Naive thymus-derived CD4-positive, alpha-beta T cell (primary cell): ENCODE measurements at regions not wholly inside any gene's neighbourhood (a gene's known extent, or its start where the extent isn't known, plus 50 kb on each side); places are given as distances from the start of the nearest gene placed in this dataset.
"Not testable (repeated sequence)": the region's sequence is repeated elsewhere in the genome, so short reads cannot be mapped to it uniquely, and the experiment has no call there.

Experiments used
- ATAC-seq: fragments of 150-1000 bp; cut with Tn5 transposase; 2 replicates; pipeline ENCODE4 v1.10.0; 2021; ENCODE audit warnings: mild to moderate bottlenecking, moderate library complexity
- CTCF ChIA-PET: fragments of 350-600 bp; sonication (Branson Sonifier 250); formaldehyde crosslinking; loops from one replicate; lab custom pipeline; 2021; ENCODE audit warnings: antibody characterized with exemption; lab: Charles Lee
- POLR2A ChIA-PET: fragments of 350-600 bp; sonication (Branson Sonifier 250); formaldehyde crosslinking; loops from one replicate; lab custom pipeline; 2021; ENCODE audit warnings: antibody characterized with exemption, inconsistent platforms; lab: Charles Lee
- DNase-seq, 9 donors: peaks; one replicate each; pipeline versions ENCODE4 v3.0.0 to v3.0.0-alpha.2; 2020 to 2022; ENCODE audit warnings: mixed read lengths in 1 of 9
- H3K27ac ChIP-seq: one replicate; pipeline ENCODE4 v1.7.0; 2013; ENCODE audit warnings: mild to moderate bottlenecking, low read depth, low read length, moderate library complexity
- H3K27me3 ChIP-seq, 2 donors: one replicate each; pipeline ENCODE4 v1.7.0; 2013; ENCODE audit warnings: low read length in 2 of 2, mild to moderate bottlenecking in 2 of 2, moderate library complexity in 2 of 2; ENCODE audit not compliant: control insufficient read depth in 2 of 2, insufficient read depth in 2 of 2
- H3K36me3 ChIP-seq, 3 experiments: 1 replicate in 2 of 3; 2 replicates in 1 of 3; pipeline ENCODE4 v1.7.0; 2013; ENCODE audit warnings: low read length in 3 of 3, mild to moderate bottlenecking in 3 of 3, moderate library complexity in 1 of 3; ENCODE audit not compliant: insufficient read depth in 3 of 3, control insufficient read depth in 2 of 3
- H3K4me1 ChIP-seq, 2 donors: one replicate each; pipeline ENCODE4 v1.7.0; 2013; ENCODE audit warnings: low read length in 2 of 2, mild to moderate bottlenecking in 2 of 2, moderate library complexity in 1 of 2; ENCODE audit not compliant: control insufficient read depth in 2 of 2, insufficient read depth in 2 of 2
- H3K4me3 ChIP-seq: 2 replicates; pipeline ENCODE4 v1.7.0; 2013; ENCODE audit warnings: mild to moderate bottlenecking, low read length
- H3K9me3 ChIP-seq, 3 experiments: 1 replicate in 2 of 3; 2 replicates in 1 of 3; pipeline ENCODE4 v1.7.0; 2013; ENCODE audit warnings: low read length in 3 of 3; ENCODE audit not compliant: control insufficient read depth in 2 of 3
- H3K27ac Mint-ChIP-seq, 9 donors: one replicate each; pipeline ENCODE4 v1.8.0; 2020 to 2022; ENCODE audit warnings: mixed read lengths in 9 of 9, mild to moderate bottlenecking in 8 of 9, moderate library complexity in 5 of 9, inconsistent platforms in 2 of 9
- H3K27me3 Mint-ChIP-seq, 5 donors: one replicate each; pipeline ENCODE4 v1.8.0; 2021 to 2022; ENCODE audit warnings: mixed read lengths in 5 of 5, mild to moderate bottlenecking in 1 of 5
- H3K36me3 Mint-ChIP-seq, 5 donors: one replicate each; pipeline ENCODE4 v1.8.0; 2020 to 2022; ENCODE audit warnings: mixed read lengths in 5 of 5, mild to moderate bottlenecking in 3 of 5, inconsistent platforms in 1 of 5
- H3K4me1 Mint-ChIP-seq, 7 donors: one replicate each; pipeline ENCODE4 v1.8.0; 2020 to 2022; ENCODE audit warnings: mixed read lengths in 7 of 7, mild to moderate bottlenecking in 3 of 7, inconsistent platforms in 1 of 7
- H3K4me3 Mint-ChIP-seq, 10 donors: one replicate each; pipeline ENCODE4 v1.8.0; 2020 to 2022; ENCODE audit warnings: mild to moderate bottlenecking in 10 of 10, mixed read lengths in 10 of 10, moderate library complexity in 6 of 10, inconsistent platforms in 2 of 10
- H3K9me3 Mint-ChIP-seq, 11 donors: one replicate each; pipeline ENCODE4 v1.8.0; 2020 to 2022; ENCODE audit warnings: mixed read lengths in 11 of 11, mild to moderate bottlenecking in 4 of 11, inconsistent platforms in 1 of 11, moderate library complexity in 1 of 11
- intact Hi-C, 2 donors: fragments of 100-400 bp; cut with micrococcal nuclease; formaldehyde crosslinking; loops; one replicate each; pipeline ENCODE4 v1.15.1; 2023

- ChIA-PET CTCF (no interaction called here), POLR2A (interaction anchor here (1.0 kb wide), 1 partner anchor 9 kb away, joined by 3 read pairs; no protein-coding TSS in a partner anchor)
- Histone ChIP-seq H3K27ac (no peak overlapping the region), H3K9me3 (no peaks in the 10 kb centered on the region), H3K27me3 (no peaks in the 10 kb centered on the region), H3K4me1 (no peaks in the 10 kb centered on the region), H3K36me3 (no peaks in the 10 kb centered on the region), H3K4me3 (no peak overlapping the region)
- intact Hi-C loops: no loop called here
- Mint-ChIP-seq H3K4me3 (peak overlapping the region in 6 of 10 donors; percentile 9 to 70 (median 56)), H3K9me3 (peaks cover 0 to 2% (median 0%) of the 10 kb centered on the region in 11 donors), H3K4me1 (peaks cover 0 to 16% (median 6%) of the 10 kb centered on the region in 7 donors), H3K27me3 (no peaks in the 10 kb centered on the region), H3K36me3 (no peaks in the 10 kb centered on the region), H3K27ac (peak overlapping the region in 4 of 9 donors; percentile 50 to 77 (median 60))
- ATAC-seq (no peak), DNase-seq (peak in 3 of 9 donors; percentile 7 to 19 (median 18))
These were observed 136.2 kb downstream of the RGPD3 start for GRCh38 chr2:106332054-106332453.

GRCh38 chr2:106330384-106331261 is 136.5 kb upstream of the UXS1 start:
- H3K27me3 Mint-ChIP-seq, H3K4me3 Mint-ChIP-seq, H3K27ac ChIP-seq, intact Hi-C loops, H3K9me3 Mint-ChIP-seq, H3K9me3 ChIP-seq, H3K27me3 ChIP-seq, H3K4me1 ChIP-seq, ATAC-seq, H3K4me3 ChIP-seq, H3K36me3 Mint-ChIP-seq, H3K27ac Mint-ChIP-seq, H3K36me3 ChIP-seq, POLR2A ChIA-PET, DNase-seq: not testable (repeated sequence)
- CTCF ChIA-PET: interaction anchor here (0.8 kb wide), 1 partner anchor 252 kb away, joined by 3 read pairs; no protein-coding TSS in a partner anchor
- peaks cover 0 to 16% (median 6%) of the 10 kb centered on the region in 7 donors for H3K4me1 Mint-ChIP-seq

- H3K36me3 Mint-ChIP-seq: no peaks in the 10 kb centered on the region
- POLR2A ChIA-PET: interaction anchor here (1.1 kb wide), 1 partner anchor 9 kb away, joined by 3 read pairs; no protein-coding TSS in a partner anchor
- H3K27ac Mint-ChIP-seq: no peak overlapping the region
- ATAC-seq: no peak
- no peak for DNase-seq
- no peaks in the 10 kb centered on the region for H3K4me1 Mint-ChIP-seq
- H3K27me3 Mint-ChIP-seq: peaks cover 0 to 15% (median 6%) of the 10 kb centered on the region in 5 donors
- no peak overlapping the region for H3K4me3 ChIP-seq
- CTCF ChIA-PET: no interaction called here
- H3K9me3 Mint-ChIP-seq: peaks cover 0 to 2% (median 0%) of the 10 kb centered on the region in 11 donors
- no peaks in the 10 kb centered on the region for H3K36me3 ChIP-seq
- intact Hi-C loops: no loop called here
- H3K27me3 ChIP-seq: no peaks in the 10 kb centered on the region
- H3K27ac ChIP-seq: no peak overlapping the region
- H3K4me3 Mint-ChIP-seq: no peak overlapping the region
- no peaks in the 10 kb centered on the region for H3K9me3 ChIP-seq
- H3K4me1 ChIP-seq: no peaks in the 10 kb centered on the region
These were observed 129.4 kb upstream of the UXS1 start for GRCh38 chr2:106323337-106324013.

- Mint-ChIP-seq H3K4me3 (no peak overlapping the region), H3K9me3 (peaks cover 0 to 2% (median 0%) of the 10 kb centered on the region in 11 donors), H3K27ac (no peak overlapping the region), H3K27me3 (peaks cover 0 to 15% (median 6%) of the 10 kb centered on the region in 5 donors), H3K4me1 (no peaks in the 10 kb centered on the region), H3K36me3 (no peaks in the 10 kb centered on the region)
- no peaks in the 10 kb centered on the region for H3K36me3 ChIP-seq
- intact Hi-C loops: no loop called here
- ChIA-PET CTCF (no interaction called here), POLR2A (interaction anchor here (1.1 kb wide), 1 partner anchor 10 kb away, joined by 3 read pairs; no protein-coding TSS in a partner anchor)
- no peaks in the 10 kb centered on the region for H3K9me3 ChIP-seq
- no peak for ATAC-seq
- H3K4me1 ChIP-seq: no peaks in the 10 kb centered on the region
- no peaks in the 10 kb centered on the region for H3K27me3 ChIP-seq
- no peak for DNase-seq
- H3K27ac ChIP-seq: no peak overlapping the region
- no peak overlapping the region for H3K4me3 ChIP-seq
These were observed 128.2 kb upstream of the UXS1 start for GRCh38 chr2:106322281-106322680.

- H3K36me3 ChIP-seq, H3K36me3 Mint-ChIP-seq, H3K4me1 ChIP-seq, H3K27ac Mint-ChIP-seq, intact Hi-C loops, POLR2A ChIA-PET, DNase-seq, H3K4me3 ChIP-seq, H3K9me3 ChIP-seq, ATAC-seq, CTCF ChIA-PET, H3K9me3 Mint-ChIP-seq, H3K4me1 Mint-ChIP-seq, H3K4me3 Mint-ChIP-seq, H3K27ac ChIP-seq, H3K27me3 ChIP-seq: not testable (repeated sequence)
- H3K27me3 Mint-ChIP-seq: peaks cover 0 to 15% (median 6%) of the 10 kb centered on the region in 5 donors
These were observed 126.3 kb upstream of the UXS1 start for GRCh38 chr2:106320439-106320838.

- Histone ChIP-seq H3K36me3 (no peaks in the 10 kb centered on the region), H3K4me3 (no peak overlapping the region), H3K9me3 (no peaks in the 10 kb centered on the region), H3K27me3 (no peaks in the 10 kb centered on the region), H3K27ac (no peak overlapping the region), H3K4me1 (no peaks in the 10 kb centered on the region)
- H3K36me3 Mint-ChIP-seq: no peaks in the 10 kb centered on the region
- DNase-seq (no peak), ATAC-seq (no peak)
- H3K27ac Mint-ChIP-seq: no peak overlapping the region
- H3K9me3 Mint-ChIP-seq: peaks cover 0 to 2% (median 0%) of the 10 kb centered on the region in 11 donors
- H3K4me3 Mint-ChIP-seq: no peak overlapping the region
- H3K4me1 Mint-ChIP-seq: peaks cover 5 to 12% (median 7%) of the 10 kb centered on the region in 7 donors
- POLR2A ChIA-PET: no interaction called here
- H3K27me3 Mint-ChIP-seq: peaks cover 0 to 5% (median 0%) of the 10 kb centered on the region in 5 donors
- CTCF ChIA-PET: no interaction called here
- intact Hi-C loops: no loop called here
These were observed 122.8 kb upstream of the UXS1 start for GRCh38 chr2:106316915-106317314.
